Putamen (tissue), 1 donor: ENCODE measurements at regions not wholly inside any gene's neighbourhood (a gene's known extent, or its start where the extent isn't known, plus 50 kb on each side); places are given as distances from the start of the nearest gene placed in this dataset.
A peak's percentile ranks its signal among the peaks of the same experiment; 100 is the strongest.

Source experiments
- DNase-seq: peaks from one replicate; pipeline ENCODE4 v3.0.0-alpha.2; 2016; ENCODE audit warnings: low spot score

DNA sequence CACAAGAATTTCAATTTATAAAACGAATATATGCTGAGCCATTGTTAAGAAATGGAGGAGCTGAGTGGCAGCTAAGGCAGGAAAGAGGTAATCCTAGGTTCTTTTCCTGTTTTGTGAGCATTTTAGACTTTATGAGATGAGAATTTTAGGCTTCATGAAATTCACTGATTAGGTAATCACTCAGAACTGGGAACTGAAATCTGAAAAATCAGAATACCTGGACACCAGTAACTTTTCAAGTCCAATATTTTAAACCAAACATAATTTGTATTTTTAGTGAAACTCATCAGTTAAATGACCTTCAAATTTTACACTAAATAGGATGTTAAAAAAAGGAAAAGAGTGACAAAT is 389.9 kb downstream of the HTR1B start:
- no peak for DNase-seq

DNA sequence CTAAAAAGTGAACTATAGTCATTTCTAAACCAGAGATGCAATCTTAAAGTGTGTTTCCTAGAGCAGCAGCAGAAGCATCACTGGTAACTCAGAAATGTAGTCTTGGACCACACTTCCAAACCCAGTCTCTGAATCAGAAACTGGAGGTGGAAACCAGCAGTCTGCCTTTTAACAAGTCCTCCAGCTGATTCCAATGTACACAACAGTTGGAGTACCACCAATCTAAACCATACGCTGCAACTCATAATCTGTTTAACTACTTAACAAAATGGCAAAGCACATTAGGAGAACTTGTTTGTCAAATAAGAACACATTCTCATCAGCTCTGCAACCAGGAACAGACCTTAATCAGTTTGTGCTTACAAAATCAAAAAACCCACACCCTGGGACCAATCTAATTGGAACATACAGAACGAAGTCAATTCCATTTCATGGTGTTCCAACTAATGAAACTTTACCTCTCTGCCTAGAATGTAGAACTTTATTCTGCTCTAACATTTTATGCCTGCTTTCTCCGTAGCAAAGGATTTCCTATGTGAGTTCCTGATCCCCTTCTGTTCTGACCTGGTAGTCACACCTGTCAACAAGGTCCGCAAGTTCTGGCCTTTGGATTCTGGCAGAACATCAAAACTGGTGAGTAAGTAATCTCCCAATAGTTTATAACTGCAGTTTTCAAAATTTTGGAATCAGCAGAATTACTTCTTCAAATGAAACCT is 390.4 kb downstream of the HTR1B start:
- DNase-seq, result no peak

- no peak for DNase-seq
These were observed 399.8 kb downstream of the HTR1B start for GRCh38 chr6:77063494-77063893.

DNA sequence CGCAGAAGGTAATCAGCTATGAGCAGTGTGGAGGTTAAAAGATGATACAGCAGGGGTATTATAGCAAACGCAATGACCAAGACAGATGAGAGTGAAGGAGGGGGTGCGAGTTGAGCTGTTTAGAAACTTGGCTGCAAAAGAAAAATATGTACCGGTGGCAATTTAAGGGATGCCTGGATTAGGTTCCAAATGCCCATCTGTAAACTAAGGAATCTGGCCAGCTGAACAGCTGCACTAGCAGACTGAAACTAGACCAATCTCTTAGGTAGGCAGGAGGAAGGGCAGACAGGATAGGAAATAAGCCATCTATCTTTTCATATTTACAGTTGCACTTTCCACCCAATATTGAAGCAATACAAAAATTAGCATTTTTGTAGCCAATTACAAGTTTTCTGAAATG is 407.6 kb downstream of the HTR1B start:
- no peak for DNase-seq

- DNase-seq, result no peak
These were observed 422.6 kb downstream of the HTR1B start for GRCh38 chr6:77040568-77041195.

GRCh38 chr6:77038807-77039206 is 424.5 kb downstream of the HTR1B start:
- no peak for DNase-seq

- no peak for DNase-seq
These were observed 425.9 kb downstream of the HTR1B start for GRCh38 chr6:77037439-77037838.

DNA sequence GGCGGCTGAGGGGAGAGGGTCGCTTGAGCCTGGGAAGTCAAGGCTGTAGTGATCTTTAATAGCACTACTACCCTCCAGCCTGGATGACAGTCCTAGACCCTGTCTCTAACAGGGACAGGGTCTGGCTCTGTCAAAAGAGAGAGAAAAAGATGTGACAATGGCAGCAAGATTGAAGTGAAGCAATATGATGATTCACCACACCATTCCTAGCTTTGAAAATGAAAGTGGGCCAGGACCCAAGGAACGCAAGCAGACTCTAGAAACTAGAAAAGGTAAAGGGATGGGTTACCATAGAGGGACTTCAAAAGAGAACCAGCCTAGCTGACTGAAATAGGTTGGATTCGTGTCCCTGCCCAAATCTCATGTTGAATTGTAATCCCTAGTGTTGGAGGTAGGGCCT is 426.9 kb downstream of the HTR1B start:
- no peak for DNase-seq

GRCh38 chr6:77034161-77034560 is 429.1 kb downstream of the HTR1B start:
- no peak for DNase-seq

DNA sequence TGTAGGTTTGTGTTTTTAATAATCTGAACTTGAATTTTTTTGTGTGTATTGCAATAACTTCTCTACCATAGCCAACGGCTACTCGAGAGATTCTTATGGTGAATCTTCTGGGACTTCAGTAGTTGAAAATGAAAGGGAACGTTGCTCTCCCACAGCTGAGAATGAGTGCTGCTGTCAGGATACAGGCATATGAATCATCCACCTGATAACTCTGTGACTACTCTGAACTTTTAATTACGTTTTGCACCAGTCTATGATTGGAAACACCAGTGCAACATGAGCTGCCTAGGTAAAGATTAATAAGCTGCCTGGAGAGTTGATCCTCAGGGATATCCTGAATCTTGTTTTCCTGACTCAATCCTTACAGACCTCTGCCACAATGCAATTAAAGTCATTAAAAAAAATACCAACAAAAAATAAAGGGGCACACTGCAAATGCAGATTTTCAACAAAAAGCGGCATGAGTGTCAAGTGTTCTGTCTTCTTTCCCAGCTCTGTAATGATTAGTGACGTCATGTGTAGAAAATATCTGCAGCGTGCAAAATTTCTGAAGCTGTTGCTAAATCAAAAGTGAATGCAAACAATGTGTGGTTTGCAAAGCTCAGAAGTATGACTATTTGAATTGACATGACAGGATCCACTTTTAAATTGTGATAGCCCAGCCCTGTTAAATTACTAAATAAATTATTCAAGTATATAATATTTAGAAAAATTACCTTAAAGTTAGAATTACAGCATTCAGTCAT is 432.2 kb downstream of the HTR1B start:
- DNase-seq, result peak; percentile 52

- DNase-seq, result no peak
These were observed 436.9 kb downstream of the HTR1B start for GRCh38 chr6:77026341-77026740.

- no peak for DNase-seq
These were observed 437.5 kb downstream of the HTR1B start for GRCh38 chr6:77025736-77026223.

- DNase-seq, result no peak
These were observed 441.5 kb downstream of the HTR1B start for GRCh38 chr6:77021778-77022177.

- no peak for DNase-seq
These were observed 442.1 kb downstream of the HTR1B start for GRCh38 chr6:77021232-77021631.

DNA sequence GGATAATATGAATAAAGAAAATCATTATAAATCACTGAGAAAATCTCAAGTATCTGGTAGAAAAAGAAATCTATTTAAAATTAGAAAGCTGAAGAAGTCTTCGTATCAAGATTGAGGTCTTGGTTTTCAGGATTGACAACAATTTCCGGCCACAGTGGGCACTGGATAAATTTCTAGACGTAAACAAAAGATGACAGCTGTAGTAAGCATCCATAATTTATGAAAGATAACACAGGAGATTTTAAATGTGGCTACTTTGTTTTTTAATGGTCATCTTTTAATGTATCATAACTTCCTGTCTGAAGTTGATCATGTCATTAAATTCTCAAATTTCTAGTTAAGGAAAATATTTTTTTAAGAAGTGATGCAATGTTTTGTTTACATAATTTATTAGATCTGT is 444.2 kb downstream of the HTR1B start:
- DNase-seq, result no peak

GRCh38 chr6:77017537-77017936 is 445.8 kb downstream of the HTR1B start:
- no peak for DNase-seq

DNA sequence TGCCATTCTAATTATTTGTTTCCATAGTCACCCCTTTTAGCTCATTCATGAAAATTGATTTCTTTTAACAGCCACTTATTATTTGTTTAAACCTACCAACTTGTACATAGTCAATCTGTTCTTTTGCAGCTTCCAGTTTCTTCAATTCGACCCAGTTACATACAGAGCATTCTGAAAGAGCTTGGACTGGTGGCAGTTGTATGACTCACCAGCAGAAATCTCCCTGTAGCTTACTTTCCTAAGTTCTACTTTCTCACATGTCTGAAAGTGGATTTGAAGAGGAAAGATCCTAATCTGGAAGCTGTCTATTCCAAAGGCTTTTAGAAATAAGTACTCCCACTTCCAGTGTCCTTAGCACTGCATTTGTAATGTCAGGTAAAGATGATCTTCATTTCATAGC is 447.9 kb downstream of the HTR1B start:
- no peak for DNase-seq

DNA sequence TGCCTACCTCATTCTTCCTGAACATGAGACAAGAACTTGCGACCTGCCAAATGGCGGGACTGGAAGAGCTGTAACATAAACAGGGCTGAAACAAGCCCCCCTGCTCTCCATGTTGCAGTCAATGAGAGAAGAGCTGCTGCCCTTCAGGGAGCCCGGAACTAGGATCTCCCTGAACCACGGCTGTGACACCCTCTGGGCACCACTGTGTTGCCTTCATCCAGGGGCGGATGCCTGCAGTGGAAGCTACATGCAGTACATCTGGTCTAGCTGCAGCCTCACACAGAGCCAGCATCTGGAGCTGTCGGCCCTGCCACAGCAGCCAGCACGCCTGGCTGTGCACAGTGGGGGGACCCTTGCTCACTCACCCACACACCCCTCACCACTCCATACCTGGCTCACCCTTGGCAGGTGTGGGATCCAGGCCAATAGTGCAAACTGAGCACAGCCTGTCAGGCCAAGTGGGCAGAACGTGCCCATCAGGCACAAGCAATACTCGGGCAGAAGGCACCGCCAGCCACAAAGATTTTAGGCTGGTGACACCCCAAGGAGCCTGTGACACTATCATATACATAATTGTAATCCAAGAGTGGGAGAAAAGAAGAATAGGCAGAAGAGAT is 451.3 kb downstream of the HTR1B start:
- DNase-seq, result no peak

DNA sequence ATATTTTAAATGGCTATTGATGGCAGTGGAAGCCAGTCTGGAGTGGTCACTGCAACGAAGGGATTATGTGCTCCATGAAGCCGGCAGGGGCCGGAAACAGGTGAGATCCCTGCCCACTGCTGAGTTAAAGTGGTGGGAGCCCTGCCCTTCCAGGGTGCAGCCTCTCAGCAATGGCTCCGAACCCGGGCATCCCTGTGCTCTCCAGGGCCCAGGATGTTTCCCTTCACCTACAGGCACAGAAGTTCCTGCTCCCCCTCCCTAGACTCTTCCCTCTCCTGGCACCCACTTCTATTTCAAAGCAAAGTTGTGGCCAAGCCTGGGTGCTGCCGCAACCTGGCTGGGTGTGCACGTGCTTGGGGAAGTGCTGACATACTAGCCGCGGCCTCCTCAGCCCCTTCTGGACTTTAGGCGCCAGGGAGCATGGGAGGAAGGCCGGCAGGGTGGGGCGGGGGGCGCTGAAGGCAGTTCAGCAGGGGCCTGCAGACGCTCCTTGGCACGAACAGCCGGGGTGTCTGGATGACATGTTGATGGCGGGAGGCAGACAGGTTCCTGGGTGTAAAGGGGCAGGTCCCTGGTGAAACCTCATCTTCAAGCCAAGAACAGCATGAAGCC is 452.3 kb downstream of the HTR1B start:
- DNase-seq, result no peak

DNA sequence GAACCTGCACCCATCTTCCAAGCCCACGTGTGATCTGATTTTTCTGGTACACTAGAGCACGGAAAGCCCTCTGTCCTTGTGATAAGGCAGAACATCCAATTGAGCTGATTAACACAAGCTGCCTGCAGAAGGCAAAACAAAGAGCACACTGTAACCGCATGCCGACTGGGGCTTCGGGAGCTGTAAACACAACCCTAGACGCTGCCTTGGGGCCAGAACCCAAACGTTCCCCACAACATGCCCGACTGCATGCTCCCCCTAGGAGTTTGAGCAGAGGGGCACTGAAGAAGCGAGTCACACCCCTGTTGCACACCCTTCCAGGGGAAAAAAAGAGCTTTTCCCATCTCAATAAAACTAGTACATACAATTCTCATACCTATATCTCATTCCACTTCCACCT is 470.7 kb downstream of the HTR1B start:
- DNase-seq, result no peak

DNA sequence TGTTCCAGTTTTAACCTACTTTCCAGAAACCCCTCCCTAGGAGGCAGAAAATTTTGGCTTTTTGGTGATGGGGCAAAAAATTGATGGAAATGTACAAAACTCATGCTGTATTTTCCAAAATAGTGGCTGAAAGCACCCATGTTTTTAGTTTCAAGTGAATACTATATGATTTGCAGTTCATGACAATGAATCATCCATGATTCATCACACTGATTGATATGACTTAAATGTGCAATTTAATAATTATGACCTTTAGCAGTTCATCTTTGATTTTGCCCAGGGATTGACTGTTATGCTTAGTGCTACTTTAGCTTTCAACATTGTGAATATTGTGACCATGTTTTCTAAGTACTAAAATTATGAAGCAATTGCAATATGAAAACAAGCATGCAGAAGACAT is 478.7 kb downstream of the HTR1B start:
- DNase-seq, result no peak

GRCh38 chr6:76982476-76983199 is 480.7 kb downstream of the HTR1B start:
- DNase-seq, result no peak
